GM12891 (cell line): ENCODE measurements at regions not wholly inside any gene's neighbourhood (a gene's known extent, or its start where the extent isn't known, plus 50 kb on each side); places are given as distances from the start of the nearest gene placed in this dataset.

Source experiments
- PAX5 ChIP-seq: IDR thresholded peaks from 2 replicates; pipeline ENCODE4 v1.6.1; 2011; ENCODE audit warnings: low read length, moderate library complexity, mild to moderate bottlenecking; ENCODE audit not compliant: insufficient read depth, severe bottlenecking
- POLR2A ChIP-seq: IDR thresholded peaks from 2 replicates; pipeline ENCODE4 v1.6.1; 2011; ENCODE audit warnings: low read depth, low read length, control low read depth
- POLR2AphosphoS5 ChIP-seq: IDR thresholded peaks from 2 replicates; pipeline ENCODE4 v1.6.1; 2011; ENCODE audit warnings: low read depth, low read length, control low read depth
- SPI1 ChIP-seq: IDR thresholded peaks from 2 replicates; pipeline ENCODE4 v1.6.1; 2011; ENCODE audit warnings: low read depth, low read length, control low read depth
- TAF1 ChIP-seq: IDR thresholded peaks from 2 replicates; pipeline ENCODE4 v1.6.1; 2011; ENCODE audit warnings: low read depth, low read length, control low read depth

DNA sequence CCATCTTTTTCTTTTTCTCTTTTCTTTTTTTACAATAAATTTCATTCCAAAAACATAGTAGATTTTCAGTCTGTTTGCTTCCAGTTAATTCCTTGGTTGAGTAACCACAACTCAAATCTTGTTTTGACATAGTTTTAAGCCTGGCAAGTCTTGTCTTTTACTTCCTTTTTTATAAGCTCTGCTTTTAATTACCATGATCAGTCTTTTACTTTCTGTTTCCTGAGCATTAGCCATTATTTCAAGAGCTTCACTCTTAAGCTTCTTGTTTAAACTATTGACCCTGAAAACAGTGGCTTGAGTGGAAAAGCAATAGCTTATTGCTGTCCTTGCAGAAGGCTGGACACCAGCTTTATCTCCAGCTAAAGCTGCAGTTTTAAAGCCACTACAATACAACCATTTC, 1363.3 kb downstream of the MAT2B start:
- no peak for TF ChIP-seq POLR2AphosphoS5
- no peak for TF ChIP-seq TAF1
- TF ChIP-seq POLR2A = no peak
- no peak for TF ChIP-seq SPI1
- TF ChIP-seq PAX5 = no peak
